ENCODE measurements at regions not wholly inside any gene's neighbourhood (a gene's known extent, or its start where the extent isn't known, plus 50 kb on each side); places are given as distances from the start of the nearest gene placed in this dataset.

- TF ChIP-seq SUZ12 (IDR thresholded peaks at IDR 0.05; ENCODE audit: extremely low read depth, insufficient read depth, insufficient read length) (no peak), YY1 (IDR thresholded peaks at IDR 0.05; ENCODE audit: insufficient read depth, insufficient read length) (no peak)
Observed at GRCh38 chr1:41981796-41982195, 63.1 kb upstream of the HIVEP3 start.

Measured in NT2/D1 (cell line).